ENCODE measurements at regions not wholly inside any gene's neighbourhood (a gene's known extent, or its start where the extent isn't known, plus 50 kb on each side); places are given as distances from the start of the nearest gene placed in this dataset.

DNA sequence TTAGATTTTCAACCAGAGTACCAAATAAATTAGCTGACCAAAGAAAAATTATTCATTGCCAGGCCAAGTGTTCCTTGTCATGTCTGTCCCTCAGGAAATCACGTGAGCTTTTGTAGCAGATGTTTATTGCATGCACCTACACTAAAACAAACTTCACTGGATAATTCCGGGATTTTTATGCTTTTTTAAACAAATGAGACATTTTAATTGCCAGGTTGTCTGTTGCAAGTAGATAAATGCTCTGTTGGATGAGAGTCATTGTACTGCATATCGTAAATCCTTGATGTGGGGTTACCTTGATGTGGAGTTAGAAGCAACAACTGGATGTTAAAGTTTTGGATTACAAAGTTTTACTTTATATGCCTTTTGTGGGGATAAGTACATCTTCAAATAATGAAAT is 1187.7 kb upstream of the PCDH9 start:
- H3K9ac ChIP-seq = no peak overlapping the region
- H3K79me2 ChIP-seq (ENCODE audit: insufficient read depth) = no peaks in the 10 kb centered on the region
- ChIA-PET CTCF (no interaction called here), POLR2A (no interaction called here)
- no peaks in the 10 kb centered on the region for H3K27me3 ChIP-seq (ENCODE audit: insufficient read depth)
- H3K27ac ChIP-seq (ENCODE audit: low read depth in 2 of 2, low read length in 1 of 2) = no peak overlapping the region
- no peak overlapping the region for H3K4me3 ChIP-seq (ENCODE audit: low read depth in 2 of 2, low read length in 1 of 2)
- no peak for DNase-seq
- H3K9me2 ChIP-seq = no peaks in the 10 kb centered on the region
- WGBS (ENCODE audit: low lambda C conversion rate) = 49% methylated on average over 3 of the region's 3 CpGs
- no peaks in the 10 kb centered on the region for H3K36me3 ChIP-seq (replicated peaks in 1 of 2; ENCODE audit: control insufficient read depth in 1 of 2, insufficient read depth in 2 of 2, low read length in 1 of 2)
- no peaks in the 10 kb centered on the region for H3K4me1 ChIP-seq (ENCODE audit: control insufficient read depth in 1 of 2, insufficient read depth in 2 of 2, low read depth in 1 of 2, low read length in 1 of 2)
- H2AFZ ChIP-seq (ENCODE audit: low read depth) = no peak overlapping the region
- no peaks in the 10 kb centered on the region for H4K20me1 ChIP-seq (ENCODE audit: insufficient read depth)
- no peaks in the 10 kb centered on the region for H3F3A ChIP-seq (replicated peaks; ENCODE audit: insufficient read depth)
- H3K9me3 ChIP-seq = no peaks in the 10 kb centered on the region
- H3K4me2 ChIP-seq = no peak overlapping the region
- TF ChIP-seq FOXJ3 (CRISPR knock-in tag; IDR thresholded peaks at IDR 0.05) (no peak), FOXM1 (IDR thresholded peaks at IDR 0.05; ENCODE audit: low read depth) (no peak), EZH2phosphoT487 (IDR thresholded peaks at IDR 0.05; ENCODE audit: borderline replicate concordance, low read depth) (no peak), GABPA (IDR thresholded peaks at IDR 0.05; ENCODE audit: low read depth) (no peak), RFX5 (IDR thresholded peaks at IDR 0.05; ENCODE audit: low read length) (no peak), RCOR1 (IDR thresholded peaks at IDR 0.05; ENCODE audit: low read length) (no peak), POLR2AphosphoS5 (IDR thresholded peaks at IDR 0.05; ENCODE audit: low read depth, low read length) (no peak), SIN3A (IDR thresholded peaks at IDR 0.05; ENCODE audit: borderline replicate concordance, low read depth, low read length) (no peak), RAD21 (IDR thresholded peaks at IDR 0.05; ENCODE audit: low read length) (no peak), NFIC (IDR thresholded peaks at IDR 0.05; ENCODE audit: borderline replicate concordance) (no peak), YY1 (IDR thresholded peaks at IDR 0.05; ENCODE audit: low read depth) (no peak), JUND (IDR thresholded peaks at IDR 0.05) (no peak), MEF2A (IDR thresholded peaks at IDR 0.05; ENCODE audit: borderline replicate concordance, low read depth) (no peak)
- TF ChIP-seq, protein P1, sequence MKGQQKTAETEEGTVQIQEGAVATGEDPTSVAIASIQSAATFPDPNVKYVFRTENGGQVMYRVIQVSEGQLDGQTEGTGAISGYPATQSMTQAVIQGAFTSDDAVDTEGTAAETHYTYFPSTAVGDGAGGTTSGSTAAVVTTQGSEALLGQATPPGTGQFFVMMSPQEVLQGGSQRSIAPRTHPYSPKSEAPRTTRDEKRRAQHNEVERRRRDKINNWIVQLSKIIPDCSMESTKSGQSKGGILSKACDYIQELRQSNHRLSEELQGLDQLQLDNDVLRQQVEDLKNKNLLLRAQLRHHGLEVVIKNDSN (IDR thresholded peaks at IDR 0.05; ENCODE audit: borderline replicate concordance, low read depth) = no peak
- TF ChIP-seq, protein P2, sequence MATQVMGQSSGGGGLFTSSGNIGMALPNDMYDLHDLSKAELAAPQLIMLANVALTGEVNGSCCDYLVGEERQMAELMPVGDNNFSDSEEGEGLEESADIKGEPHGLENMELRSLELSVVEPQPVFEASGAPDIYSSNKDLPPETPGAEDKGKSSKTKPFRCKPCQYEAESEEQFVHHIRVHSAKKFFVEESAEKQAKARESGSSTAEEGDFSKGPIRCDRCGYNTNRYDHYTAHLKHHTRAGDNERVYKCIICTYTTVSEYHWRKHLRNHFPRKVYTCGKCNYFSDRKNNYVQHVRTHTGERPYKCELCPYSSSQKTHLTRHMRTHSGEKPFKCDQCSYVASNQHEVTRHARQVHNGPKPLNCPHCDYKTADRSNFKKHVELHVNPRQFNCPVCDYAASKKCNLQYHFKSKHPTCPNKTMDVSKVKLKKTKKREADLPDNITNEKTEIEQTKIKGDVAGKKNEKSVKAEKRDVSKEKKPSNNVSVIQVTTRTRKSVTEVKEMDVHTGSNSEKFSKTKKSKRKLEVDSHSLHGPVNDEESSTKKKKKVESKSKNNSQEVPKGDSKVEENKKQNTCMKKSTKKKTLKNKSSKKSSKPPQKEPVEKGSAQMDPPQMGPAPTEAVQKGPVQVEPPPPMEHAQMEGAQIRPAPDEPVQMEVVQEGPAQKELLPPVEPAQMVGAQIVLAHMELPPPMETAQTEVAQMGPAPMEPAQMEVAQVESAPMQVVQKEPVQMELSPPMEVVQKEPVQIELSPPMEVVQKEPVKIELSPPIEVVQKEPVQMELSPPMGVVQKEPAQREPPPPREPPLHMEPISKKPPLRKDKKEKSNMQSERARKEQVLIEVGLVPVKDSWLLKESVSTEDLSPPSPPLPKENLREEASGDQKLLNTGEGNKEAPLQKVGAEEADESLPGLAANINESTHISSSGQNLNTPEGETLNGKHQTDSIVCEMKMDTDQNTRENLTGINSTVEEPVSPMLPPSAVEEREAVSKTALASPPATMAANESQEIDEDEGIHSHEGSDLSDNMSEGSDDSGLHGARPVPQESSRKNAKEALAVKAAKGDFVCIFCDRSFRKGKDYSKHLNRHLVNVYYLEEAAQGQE (IDR thresholded peaks at IDR 0.05; ENCODE audit: low read depth, low read length) = no peak
- TF ChIP-seq, protein P3, sequence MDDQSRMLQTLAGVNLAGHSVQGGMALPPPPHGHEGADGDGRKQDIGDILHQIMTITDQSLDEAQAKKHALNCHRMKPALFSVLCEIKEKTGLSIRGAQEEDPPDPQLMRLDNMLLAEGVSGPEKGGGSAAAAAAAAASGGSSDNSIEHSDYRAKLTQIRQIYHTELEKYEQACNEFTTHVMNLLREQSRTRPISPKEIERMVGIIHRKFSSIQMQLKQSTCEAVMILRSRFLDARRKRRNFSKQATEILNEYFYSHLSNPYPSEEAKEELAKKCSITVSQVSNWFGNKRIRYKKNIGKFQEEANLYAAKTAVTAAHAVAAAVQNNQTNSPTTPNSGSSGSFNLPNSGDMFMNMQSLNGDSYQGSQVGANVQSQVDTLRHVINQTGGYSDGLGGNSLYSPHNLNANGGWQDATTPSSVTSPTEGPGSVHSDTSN (IDR thresholded peaks at IDR 0.05) = no peak
- TF ChIP-seq, protein P4, sequence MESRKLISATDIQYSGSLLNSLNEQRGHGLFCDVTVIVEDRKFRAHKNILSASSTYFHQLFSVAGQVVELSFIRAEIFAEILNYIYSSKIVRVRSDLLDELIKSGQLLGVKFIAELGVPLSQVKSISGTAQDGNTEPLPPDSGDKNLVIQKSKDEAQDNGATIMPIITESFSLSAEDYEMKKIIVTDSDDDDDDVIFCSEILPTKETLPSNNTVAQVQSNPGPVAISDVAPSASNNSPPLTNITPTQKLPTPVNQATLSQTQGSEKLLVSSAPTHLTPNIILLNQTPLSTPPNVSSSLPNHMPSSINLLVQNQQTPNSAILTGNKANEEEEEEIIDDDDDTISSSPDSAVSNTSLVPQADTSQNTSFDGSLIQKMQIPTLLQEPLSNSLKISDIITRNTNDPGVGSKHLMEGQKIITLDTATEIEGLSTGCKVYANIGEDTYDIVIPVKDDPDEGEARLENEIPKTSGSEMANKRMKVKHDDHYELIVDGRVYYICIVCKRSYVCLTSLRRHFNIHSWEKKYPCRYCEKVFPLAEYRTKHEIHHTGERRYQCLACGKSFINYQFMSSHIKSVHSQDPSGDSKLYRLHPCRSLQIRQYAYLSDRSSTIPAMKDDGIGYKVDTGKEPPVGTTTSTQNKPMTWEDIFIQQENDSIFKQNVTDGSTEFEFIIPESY (IDR thresholded peaks at IDR 0.05; ENCODE audit: borderline replicate concordance, low read depth) = no peak

Measured in SK-N-SH (cell line).